Astrocyte of the cerebellum (primary cell): ENCODE measurements at regions not wholly inside any gene's neighbourhood (a gene's known extent, or its start where the extent isn't known, plus 50 kb on each side); places are given as distances from the start of the nearest gene placed in this dataset.

ENCODE experiments used
- DNase-seq: peaks from one replicate; pipeline ENCODE4 v3.0.0-alpha.2; 2011; ENCODE audit warnings: low read depth
- H3K4me3 ChIP-seq: 2 replicates; pipeline ENCODE4 v1.5.1; 2011; ENCODE audit warnings: mild to moderate bottlenecking, low read depth, low read length, moderate library complexity
- in situ Hi-C: cut with HindIII; loops from 2 replicates; pipeline ENCODE4 v1.10.0; 2017; ENCODE audit warnings: low sequenced_read_pairs
- TF ChIP-seq, protein P1 (sequence below): IDR thresholded peaks from 2 replicates; pipeline ENCODE4 v1.5.1; 2012; ENCODE audit warnings: low read length, low read depth, moderate library complexity, mild to moderate bottlenecking; ENCODE audit errors: missing control alignments

DNA sequence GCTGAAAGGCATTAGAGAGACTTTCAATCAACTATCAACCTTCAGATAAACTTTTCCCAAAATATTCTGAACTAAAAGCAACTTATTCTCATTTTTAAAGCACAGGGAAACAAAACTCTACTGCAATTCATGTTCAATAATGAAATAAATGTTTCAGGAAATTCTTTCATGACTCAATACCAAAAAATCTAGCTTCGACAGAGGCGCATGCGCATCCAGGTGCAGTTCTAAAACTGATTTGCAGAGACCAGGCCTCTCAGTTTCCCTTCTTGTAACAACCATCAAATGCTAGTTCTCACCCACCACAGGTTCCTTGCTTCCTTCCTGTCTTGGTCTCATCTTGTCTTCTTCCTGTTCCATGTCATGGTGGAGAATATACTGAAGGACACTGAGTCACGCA is 55.3 kb upstream of the NRBF2 start:
- in situ Hi-C loops = no loop called here

DNA sequence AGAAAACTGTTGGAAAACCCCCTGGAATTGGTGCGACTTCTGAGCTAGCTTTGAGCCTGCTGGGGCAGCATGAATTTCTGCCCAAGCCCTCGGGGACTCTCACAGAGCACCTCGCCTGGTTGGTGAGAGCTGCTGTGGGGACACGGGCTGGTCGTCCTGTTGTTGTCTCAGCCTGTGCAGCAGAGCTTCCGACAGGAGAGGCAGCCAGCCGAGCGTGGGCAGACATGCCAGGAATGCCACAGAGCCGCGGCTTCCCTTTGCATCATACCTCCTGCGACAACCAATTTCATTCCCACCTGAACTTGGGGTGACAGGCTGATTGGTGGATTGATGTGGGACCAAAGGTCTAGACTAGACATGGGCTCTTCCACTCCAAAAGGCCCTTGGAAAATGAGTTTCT is 60.2 kb upstream of the NRBF2 start:
- TF ChIP-seq, protein P1, sequence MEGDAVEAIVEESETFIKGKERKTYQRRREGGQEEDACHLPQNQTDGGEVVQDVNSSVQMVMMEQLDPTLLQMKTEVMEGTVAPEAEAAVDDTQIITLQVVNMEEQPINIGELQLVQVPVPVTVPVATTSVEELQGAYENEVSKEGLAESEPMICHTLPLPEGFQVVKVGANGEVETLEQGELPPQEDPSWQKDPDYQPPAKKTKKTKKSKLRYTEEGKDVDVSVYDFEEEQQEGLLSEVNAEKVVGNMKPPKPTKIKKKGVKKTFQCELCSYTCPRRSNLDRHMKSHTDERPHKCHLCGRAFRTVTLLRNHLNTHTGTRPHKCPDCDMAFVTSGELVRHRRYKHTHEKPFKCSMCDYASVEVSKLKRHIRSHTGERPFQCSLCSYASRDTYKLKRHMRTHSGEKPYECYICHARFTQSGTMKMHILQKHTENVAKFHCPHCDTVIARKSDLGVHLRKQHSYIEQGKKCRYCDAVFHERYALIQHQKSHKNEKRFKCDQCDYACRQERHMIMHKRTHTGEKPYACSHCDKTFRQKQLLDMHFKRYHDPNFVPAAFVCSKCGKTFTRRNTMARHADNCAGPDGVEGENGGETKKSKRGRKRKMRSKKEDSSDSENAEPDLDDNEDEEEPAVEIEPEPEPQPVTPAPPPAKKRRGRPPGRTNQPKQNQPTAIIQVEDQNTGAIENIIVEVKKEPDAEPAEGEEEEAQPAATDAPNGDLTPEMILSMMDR = no peak
- in situ Hi-C loops = no loop called here
- DNase-seq = no peak
- no peak overlapping the region for H3K4me3 ChIP-seq

More for the DNA sequence above, 55.3 kb upstream of the NRBF2 start:
- TF ChIP-seq, protein P1 = no peak
- no peak overlapping the region for H3K4me3 ChIP-seq
- DNase-seq = no peak

DNA sequence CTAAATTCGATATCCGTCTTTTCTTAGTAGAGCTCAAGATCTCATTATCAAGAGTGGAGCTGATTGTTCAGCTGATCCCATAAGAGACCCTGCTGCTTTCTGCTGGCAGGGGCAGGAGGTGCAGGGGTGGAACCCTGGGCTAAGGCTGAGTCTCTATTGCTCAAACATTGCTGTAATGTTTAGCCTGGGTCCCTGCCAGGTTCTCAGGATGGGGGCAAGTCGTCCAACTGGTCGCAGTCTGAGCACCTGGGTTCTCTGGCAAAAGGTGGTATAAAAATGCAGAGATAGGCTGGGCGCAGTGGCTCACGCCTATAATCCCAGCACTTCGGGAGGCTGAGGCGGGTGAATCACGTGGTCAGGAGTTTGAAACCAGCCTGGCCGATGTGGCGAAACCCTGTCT is 62.0 kb upstream of the NRBF2 start:
- no peak overlapping the region for H3K4me3 ChIP-seq
- in situ Hi-C loops = no loop called here
- TF ChIP-seq, protein P1 = no peak
- no peak for DNase-seq

DNA sequence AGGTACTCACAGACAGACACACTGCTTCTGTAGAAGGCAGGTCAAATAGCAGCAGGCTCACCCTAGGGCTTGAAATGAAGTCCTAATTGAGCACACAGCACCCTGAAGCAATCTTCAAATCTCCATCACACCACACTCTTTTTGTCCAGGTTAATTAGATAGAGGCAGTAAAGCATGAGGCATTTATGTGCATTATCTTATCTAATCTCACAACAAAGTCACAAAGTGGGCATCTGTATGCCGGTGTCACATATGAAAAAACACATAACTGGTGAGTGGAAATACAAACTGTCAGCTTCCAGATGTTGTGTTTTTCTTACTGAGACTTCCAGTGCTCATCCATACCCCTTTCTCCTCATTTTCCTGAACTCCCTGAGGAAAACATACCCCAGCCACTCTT is 63.8 kb upstream of the NRBF2 start:
- H3K4me3 ChIP-seq = no peak overlapping the region
- in situ Hi-C loops = no loop called here
- TF ChIP-seq, protein P1 = no peak

DNA sequence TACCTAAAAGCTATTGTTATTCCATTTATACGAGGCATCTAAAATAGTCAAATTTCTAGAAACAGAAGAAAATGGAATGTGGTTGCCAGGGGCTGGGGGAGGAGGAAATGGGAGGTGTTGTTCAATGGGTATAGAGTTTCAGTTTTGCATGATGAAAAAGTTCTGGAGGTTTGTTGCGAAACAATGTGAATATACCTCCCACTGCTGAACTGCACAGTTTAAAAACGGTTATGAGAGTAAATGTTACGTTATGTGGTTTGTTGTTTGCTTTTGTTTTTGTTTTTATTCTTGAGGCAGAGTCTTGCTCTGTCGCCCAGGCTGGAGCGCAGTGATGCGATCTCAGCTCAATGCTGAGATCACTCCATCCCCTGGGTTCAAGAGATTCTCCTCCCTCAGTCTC is 64.9 kb upstream of the NRBF2 start:
- TF ChIP-seq, protein P1 = no peak
- DNase-seq = no peak
- in situ Hi-C loops = no loop called here
- H3K4me3 ChIP-seq = no peak overlapping the region

More for the DNA sequence above, 63.8 kb upstream of the NRBF2 start:
- no peak for DNase-seq

DNA sequence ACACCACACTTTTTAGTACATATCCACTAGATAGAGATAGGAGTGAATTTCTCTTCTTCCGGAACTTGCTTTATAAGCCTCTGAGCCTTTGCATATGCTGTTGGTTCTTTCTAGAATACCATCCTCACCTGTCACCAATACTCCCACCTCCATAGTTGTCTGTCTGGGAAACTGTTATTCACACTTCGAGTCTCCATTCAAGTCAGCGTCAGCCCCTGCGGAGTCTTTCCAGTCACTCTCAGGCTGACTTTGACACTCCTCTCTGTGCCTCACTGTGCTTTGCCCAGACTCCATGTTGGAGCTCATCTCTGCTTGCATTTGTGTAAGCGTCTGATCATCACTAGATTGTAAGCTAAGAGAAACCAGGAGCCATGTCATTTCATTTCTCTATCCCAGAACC is 66.5 kb upstream of the NRBF2 start:
- in situ Hi-C loops = no loop called here
- TF ChIP-seq, protein P1 = no peak
- no peak for DNase-seq
- H3K4me3 ChIP-seq = no peak overlapping the region

DNA sequence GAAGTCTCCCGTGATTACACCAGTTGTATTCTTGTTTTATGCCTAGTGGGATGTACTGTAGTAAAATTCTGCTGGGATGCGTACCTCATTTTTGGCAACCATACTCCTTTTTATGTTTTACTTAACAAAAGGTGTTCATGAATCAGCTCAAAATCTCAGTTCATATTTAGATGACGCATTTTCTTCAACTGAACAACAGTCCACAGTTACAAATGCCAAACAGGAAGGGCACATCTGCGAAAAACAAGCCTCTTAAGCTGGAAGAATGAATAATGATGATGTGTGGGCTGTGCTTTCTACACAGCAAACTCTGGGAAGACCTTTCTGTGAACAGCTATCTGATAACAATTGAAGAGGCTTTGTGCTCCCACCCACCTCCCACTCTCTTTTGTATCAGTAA is 68.4 kb upstream of the NRBF2 start:
- no peak overlapping the region for H3K4me3 ChIP-seq
- TF ChIP-seq, protein P1 = no peak
- DNase-seq = peak; percentile 1
- in situ Hi-C loops = no loop called here
